ENCODE measurements at regions not wholly inside any gene's neighbourhood (a gene's known extent, or its start where the extent isn't known, plus 50 kb on each side); places are given as distances from the start of the nearest gene placed in this dataset.

GRCh38 chr10:93235686-93236085 is 162.0 kb downstream of the CYP26A1 start:
- TF ChIP-seq, protein P1, sequence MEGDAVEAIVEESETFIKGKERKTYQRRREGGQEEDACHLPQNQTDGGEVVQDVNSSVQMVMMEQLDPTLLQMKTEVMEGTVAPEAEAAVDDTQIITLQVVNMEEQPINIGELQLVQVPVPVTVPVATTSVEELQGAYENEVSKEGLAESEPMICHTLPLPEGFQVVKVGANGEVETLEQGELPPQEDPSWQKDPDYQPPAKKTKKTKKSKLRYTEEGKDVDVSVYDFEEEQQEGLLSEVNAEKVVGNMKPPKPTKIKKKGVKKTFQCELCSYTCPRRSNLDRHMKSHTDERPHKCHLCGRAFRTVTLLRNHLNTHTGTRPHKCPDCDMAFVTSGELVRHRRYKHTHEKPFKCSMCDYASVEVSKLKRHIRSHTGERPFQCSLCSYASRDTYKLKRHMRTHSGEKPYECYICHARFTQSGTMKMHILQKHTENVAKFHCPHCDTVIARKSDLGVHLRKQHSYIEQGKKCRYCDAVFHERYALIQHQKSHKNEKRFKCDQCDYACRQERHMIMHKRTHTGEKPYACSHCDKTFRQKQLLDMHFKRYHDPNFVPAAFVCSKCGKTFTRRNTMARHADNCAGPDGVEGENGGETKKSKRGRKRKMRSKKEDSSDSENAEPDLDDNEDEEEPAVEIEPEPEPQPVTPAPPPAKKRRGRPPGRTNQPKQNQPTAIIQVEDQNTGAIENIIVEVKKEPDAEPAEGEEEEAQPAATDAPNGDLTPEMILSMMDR (IDR thresholded peaks at IDR 0.05) = no peak
- no peak for TF ChIP-seq POLR2A (IDR thresholded peaks at IDR 0.05)
